Lung (tissue), 11 donors: ENCODE measurements at regions not wholly inside any gene's neighbourhood (a gene's known extent, or its start where the extent isn't known, plus 50 kb on each side); places are given as distances from the start of the nearest gene placed in this dataset.

Experiments
- ATAC-seq: fragments of 200-7000 bp; cut with Tn5 transposase; one replicate; pipeline ENCODE4 v1.9.1; 2020; ENCODE audit warnings: moderate number of reproducible peaks; ENCODE audit not compliant: insufficient read depth, low FRiP score
- DNase-seq, 3 donors: peaks; one replicate each; pipeline ENCODE4 v3.0.0-alpha.2; 2013 to 2017
- H3K27ac ChIP-seq, 2 donors: one replicate each; pipeline ENCODE4 v1.5.1; 2013; ENCODE audit warnings: mild to moderate bottlenecking in 2 of 2, moderate library complexity in 2 of 2, control low read depth in 1 of 2, inconsistent platforms in 1 of 2, low read depth in 1 of 2, low read length in 1 of 2
- H3K27me3 ChIP-seq, 3 donors: one replicate each; pipeline ENCODE4 v1.5.1; 2013; ENCODE audit warnings: low read length in 2 of 3; ENCODE audit not compliant: control insufficient read depth in 3 of 3, insufficient read depth in 3 of 3
- H3K36me3 ChIP-seq, 4 donors: one replicate each; pipeline ENCODE4 v1.5.1; 2013; ENCODE audit warnings: low read length in 4 of 4, mild to moderate bottlenecking in 1 of 4, moderate library complexity in 1 of 4; ENCODE audit not compliant: control insufficient read depth in 4 of 4, insufficient read depth in 4 of 4
- H3K4me1 ChIP-seq, 5 donors: one replicate each; pipeline ENCODE4 v1.5.1; 2013; ENCODE audit warnings: low read length in 5 of 5, mild to moderate bottlenecking in 2 of 5, moderate library complexity in 1 of 5; ENCODE audit not compliant: control insufficient read depth in 5 of 5, insufficient read depth in 5 of 5
- H3K4me3 ChIP-seq: one replicate; pipeline ENCODE4 v1.5.1; 2013; ENCODE audit warnings: mild to moderate bottlenecking, control low read depth, moderate library complexity
- H3K9ac ChIP-seq, 2 donors: one replicate each; pipeline ENCODE4 v1.5.1; 2013; ENCODE audit warnings: low read length in 2 of 2, control low read depth in 1 of 2; ENCODE audit not compliant: insufficient read depth in 1 of 2
- H3K9me3 ChIP-seq, 4 donors: one replicate each; pipeline ENCODE4 v1.5.1; 2013; ENCODE audit warnings: low read length in 3 of 4, mild to moderate bottlenecking in 1 of 4, moderate library complexity in 1 of 4; ENCODE audit not compliant: control insufficient read depth in 4 of 4, insufficient read depth in 3 of 4
- WGBS, 2 donors: extraction: QIAGEN DNeasy Blood & Tissue Kit; methylation state at CpG; one replicate each; pipeline ENCODE4 v1.1.7; 2013; 5-methylcytosine and 5-hydroxymethylcytosine counted together
- TF ChIP-seq, protein P1 (sequence below): IDR thresholded peaks from 2 replicates; pipeline ENCODE4 v1.5.1; 2012; ENCODE audit warnings: mild to moderate bottlenecking; ENCODE audit errors: control extremely low read depth, extremely low read depth
- donor health status: control.
- donor health status: control.
- donor health status: Bipolar disorder and iron deficiency.
- donor health status: healthy.
- donor health status: DM: yes; HTN: yes; CAD: no.

DNA sequence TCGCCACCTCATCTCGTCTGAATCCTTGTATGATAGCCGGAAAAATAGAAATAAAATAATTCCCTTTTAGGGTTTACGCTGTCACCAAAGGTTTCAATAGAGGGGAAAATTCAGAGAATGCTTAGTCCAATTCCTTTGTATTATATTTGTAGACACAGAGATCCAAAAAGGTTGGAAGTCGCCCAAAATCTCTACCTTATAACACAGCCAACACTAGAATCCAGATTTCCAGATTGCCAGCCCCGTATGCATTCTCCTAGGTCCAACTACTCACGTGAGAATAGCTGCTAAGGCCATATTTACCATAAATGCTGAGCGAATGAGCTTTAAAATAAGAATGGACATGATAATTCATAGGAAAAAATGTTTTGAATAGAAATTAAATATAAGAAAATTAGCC, 124.5 kb downstream of the KCNK1 start:
- 87 to 90% methylated on average over 8 of the region's 8 CpGs for WGBS, 2 donors
- Histone ChIP-seq H3K9ac (no peak overlapping the region), H3K36me3 (no peaks in the 10 kb centered on the region), H3K27me3 (no peaks in the 10 kb centered on the region), H3K4me1 (no peaks in the 10 kb centered on the region), H3K27ac (no peak overlapping the region), H3K9me3 (no peaks in the 10 kb centered on the region), H3K4me3 (no peak overlapping the region)
- DNase-seq (no peak), ATAC-seq (no peak)
- TF ChIP-seq, protein P1, sequence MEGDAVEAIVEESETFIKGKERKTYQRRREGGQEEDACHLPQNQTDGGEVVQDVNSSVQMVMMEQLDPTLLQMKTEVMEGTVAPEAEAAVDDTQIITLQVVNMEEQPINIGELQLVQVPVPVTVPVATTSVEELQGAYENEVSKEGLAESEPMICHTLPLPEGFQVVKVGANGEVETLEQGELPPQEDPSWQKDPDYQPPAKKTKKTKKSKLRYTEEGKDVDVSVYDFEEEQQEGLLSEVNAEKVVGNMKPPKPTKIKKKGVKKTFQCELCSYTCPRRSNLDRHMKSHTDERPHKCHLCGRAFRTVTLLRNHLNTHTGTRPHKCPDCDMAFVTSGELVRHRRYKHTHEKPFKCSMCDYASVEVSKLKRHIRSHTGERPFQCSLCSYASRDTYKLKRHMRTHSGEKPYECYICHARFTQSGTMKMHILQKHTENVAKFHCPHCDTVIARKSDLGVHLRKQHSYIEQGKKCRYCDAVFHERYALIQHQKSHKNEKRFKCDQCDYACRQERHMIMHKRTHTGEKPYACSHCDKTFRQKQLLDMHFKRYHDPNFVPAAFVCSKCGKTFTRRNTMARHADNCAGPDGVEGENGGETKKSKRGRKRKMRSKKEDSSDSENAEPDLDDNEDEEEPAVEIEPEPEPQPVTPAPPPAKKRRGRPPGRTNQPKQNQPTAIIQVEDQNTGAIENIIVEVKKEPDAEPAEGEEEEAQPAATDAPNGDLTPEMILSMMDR: no peak

DNA sequence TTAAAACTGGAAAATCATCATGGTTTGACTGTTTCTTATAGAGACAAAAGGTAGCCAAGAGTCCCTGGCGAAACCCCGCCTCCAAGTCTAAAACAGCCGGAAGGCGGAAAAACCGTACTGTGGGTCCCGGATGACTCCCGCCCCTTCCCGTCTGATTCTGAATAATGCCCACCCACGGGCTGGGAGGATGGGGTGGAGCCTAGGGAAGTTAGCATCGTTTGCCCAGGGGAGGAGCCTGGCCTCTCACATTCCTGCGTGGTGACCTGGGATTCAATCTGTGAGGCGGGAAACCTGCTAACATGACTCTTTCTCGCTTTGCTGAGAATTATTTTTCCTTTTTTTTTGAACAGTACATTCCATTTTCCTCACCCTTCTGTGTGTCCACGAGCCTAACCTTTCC, 124.9 kb downstream of the KCNK1 start:
- no peaks in the 10 kb centered on the region for H3K27me3 ChIP-seq
- no peak for ATAC-seq
- no peaks in the 10 kb centered on the region for H3K4me1 ChIP-seq
- TF ChIP-seq, protein P1: no peak
- no peak for DNase-seq
- no peak overlapping the region for H3K27ac ChIP-seq
- H3K36me3 ChIP-seq: no peaks in the 10 kb centered on the region
- H3K9ac ChIP-seq: no peak overlapping the region
- H3K4me3 ChIP-seq: no peak overlapping the region
- 81 to 86% methylated on average over 14 of the region's 14 CpGs for WGBS, 2 donors
- H3K9me3 ChIP-seq: no peaks in the 10 kb centered on the region

DNA sequence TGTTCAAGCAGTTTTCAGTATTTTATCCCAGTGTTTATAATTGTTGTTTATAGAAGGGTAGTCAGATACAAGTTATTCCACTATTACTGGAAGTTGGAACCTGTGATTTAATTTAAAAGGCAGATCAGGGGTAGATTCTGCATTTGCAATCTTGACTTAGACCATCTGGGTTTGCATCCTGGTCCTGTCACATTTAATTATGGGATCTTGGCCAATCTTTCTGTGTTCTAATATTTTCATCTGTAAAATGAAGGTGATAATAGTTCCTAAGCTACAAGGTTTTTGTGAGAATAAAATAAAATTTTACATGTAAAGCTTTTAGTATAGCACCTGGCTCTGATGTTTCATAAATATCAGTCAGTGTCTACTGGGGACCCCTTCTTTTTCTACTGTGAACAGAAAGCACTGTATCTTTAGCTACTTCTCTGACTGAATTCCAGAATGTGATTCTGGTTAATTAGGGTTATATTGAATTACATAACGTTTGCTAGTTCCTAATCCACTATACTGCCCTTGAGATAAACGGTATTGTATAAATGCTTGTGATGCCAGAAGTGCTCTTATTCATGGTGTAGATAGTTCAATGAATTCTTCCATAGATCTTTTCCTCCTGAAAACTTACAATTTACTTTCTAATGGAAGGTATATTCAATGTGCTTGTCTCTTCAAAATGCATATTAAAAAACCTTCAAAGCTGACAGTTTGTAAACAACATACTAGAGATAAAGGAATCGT, 131.0 kb downstream of the KCNK1 start:
- Histone ChIP-seq H3K9me3 (no peaks in the 10 kb centered on the region), H3K27me3 (no peaks in the 10 kb centered on the region), H3K4me1 (no peaks in the 10 kb centered on the region), H3K4me3 (no peak overlapping the region), H3K9ac (no peak overlapping the region), H3K36me3 (no peaks in the 10 kb centered on the region), H3K27ac (no peak overlapping the region)
- WGBS, 2 donors: 28 to 47% methylated on average over 3 of the region's 3 CpGs
- TF ChIP-seq, protein P1: no peak
- no peak for DNase-seq
- ATAC-seq: no peak

DNA sequence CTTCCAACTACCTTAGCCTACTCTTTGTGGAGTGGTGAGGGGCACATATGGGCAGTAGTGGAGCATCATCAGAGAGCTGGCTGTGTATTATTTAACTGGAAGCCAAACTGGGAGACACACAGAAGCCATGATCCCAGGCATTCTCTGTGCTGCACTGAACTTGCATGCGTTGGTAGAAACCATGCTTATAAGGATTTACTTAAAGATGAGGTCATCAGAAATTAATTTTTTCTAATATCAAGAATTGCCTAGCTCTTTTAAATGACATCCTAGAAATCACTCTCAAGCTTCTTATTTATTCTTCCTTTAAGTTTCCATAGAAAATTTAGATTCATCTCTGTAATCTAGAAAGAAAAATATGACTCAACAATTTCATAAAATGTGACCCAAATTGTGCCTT, 136.2 kb downstream of the KCNK1 start:
- DNase-seq: no peak
- H3K9ac ChIP-seq: no peak overlapping the region
- TF ChIP-seq, protein P1: no peak
- H3K36me3 ChIP-seq: no peaks in the 10 kb centered on the region
- no peaks in the 10 kb centered on the region for H3K4me1 ChIP-seq
- no peak overlapping the region for H3K27ac ChIP-seq
- no peaks in the 10 kb centered on the region for H3K9me3 ChIP-seq
- no peak for ATAC-seq
- no peak overlapping the region for H3K4me3 ChIP-seq
- 90 to 94% methylated on average over 1 of the region's 1 CpG for WGBS, 2 donors
- no peaks in the 10 kb centered on the region for H3K27me3 ChIP-seq
